GM12878 (cell line): ENCODE measurements at regions not wholly inside any gene's neighbourhood (a gene's known extent, or its start where the extent isn't known, plus 50 kb on each side); places are given as distances from the start of the nearest gene placed in this dataset.

ENCODE experiments used
- EED ChIP-seq: sonication (generic); IDR thresholded peaks from 2 replicates; pipeline ENCODE4 v1.6.1; 2016; ENCODE audit warnings: antibody characterized with exemption, low read depth
- TF ChIP-seq, protein P1 (sequence below), 3 experiments: IDR thresholded peaks in 2 of 3; conservative IDR thresholded peaks in 1 of 3; 2 replicates each; pipeline ENCODE4 v1.5.1; 2011; ENCODE audit warnings: low read depth in 3 of 3, low read length in 3 of 3, mild to moderate bottlenecking in 3 of 3, control low read depth in 2 of 3, moderate library complexity in 2 of 3, inconsistent platforms in 1 of 3, mixed read lengths in 1 of 3; ENCODE audit not compliant: control insufficient read depth in 2 of 3, insufficient read depth in 1 of 3; ENCODE audit errors: extremely low read depth in 1 of 3

DNA sequence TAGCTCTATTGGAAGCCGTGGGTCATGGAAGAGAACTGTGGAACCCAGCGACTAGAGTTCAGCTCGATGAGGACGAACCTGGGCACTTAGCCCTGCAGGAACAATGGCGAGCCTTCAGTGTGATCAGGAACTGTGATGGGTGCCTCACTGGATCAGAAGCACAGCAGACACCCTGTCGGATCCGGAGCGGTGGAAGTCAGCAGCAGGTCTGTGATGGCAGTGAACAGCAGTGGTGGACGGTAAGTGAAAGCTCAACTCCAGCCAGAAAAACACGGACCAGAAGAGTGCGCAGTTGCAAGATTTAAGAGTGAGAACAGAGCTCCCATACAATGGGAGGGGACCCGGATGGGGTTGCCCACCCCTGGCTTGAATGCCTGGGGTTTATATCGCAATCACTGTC lies 282.2 kb downstream of the NSUN3 start:
- TF ChIP-seq, protein P1, sequence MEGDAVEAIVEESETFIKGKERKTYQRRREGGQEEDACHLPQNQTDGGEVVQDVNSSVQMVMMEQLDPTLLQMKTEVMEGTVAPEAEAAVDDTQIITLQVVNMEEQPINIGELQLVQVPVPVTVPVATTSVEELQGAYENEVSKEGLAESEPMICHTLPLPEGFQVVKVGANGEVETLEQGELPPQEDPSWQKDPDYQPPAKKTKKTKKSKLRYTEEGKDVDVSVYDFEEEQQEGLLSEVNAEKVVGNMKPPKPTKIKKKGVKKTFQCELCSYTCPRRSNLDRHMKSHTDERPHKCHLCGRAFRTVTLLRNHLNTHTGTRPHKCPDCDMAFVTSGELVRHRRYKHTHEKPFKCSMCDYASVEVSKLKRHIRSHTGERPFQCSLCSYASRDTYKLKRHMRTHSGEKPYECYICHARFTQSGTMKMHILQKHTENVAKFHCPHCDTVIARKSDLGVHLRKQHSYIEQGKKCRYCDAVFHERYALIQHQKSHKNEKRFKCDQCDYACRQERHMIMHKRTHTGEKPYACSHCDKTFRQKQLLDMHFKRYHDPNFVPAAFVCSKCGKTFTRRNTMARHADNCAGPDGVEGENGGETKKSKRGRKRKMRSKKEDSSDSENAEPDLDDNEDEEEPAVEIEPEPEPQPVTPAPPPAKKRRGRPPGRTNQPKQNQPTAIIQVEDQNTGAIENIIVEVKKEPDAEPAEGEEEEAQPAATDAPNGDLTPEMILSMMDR (IDR thresholded peaks at IDR 0.05 in 2 of 3, conservative IDR thresholded peaks at IDR 0.05 in 1 of 3; ENCODE audit: control insufficient read depth in 2 of 3, extremely low read depth in 1 of 3, insufficient read depth in 1 of 3, low read depth in 3 of 3, low read length in 3 of 3), result no peak
- no peak for TF ChIP-seq EED
